IPS-NIHi11 (cell line): ENCODE measurements at regions not wholly inside any gene's neighbourhood (a gene's known extent, or its start where the extent isn't known, plus 50 kb on each side); places are given as distances from the start of the nearest gene placed in this dataset.
"Not testable (repeated sequence)": the region's sequence is repeated elsewhere in the genome, so short reads cannot be mapped to it uniquely, and the experiment has no call there.

Experiments
- DNase-seq: peaks from one replicate; pipeline ENCODE4 v3.0.0; 2012; ENCODE audit warnings: mixed read lengths, low spot score

GRCh38 chr5:123949043-123949804 is 437.2 kb downstream of the CSNK1G3 start:
- no peak for DNase-seq

- DNase-seq = no peak
Measured at GRCh38 chr5:123947797-123948196, 435.8 kb downstream of the CSNK1G3 start.

DNA sequence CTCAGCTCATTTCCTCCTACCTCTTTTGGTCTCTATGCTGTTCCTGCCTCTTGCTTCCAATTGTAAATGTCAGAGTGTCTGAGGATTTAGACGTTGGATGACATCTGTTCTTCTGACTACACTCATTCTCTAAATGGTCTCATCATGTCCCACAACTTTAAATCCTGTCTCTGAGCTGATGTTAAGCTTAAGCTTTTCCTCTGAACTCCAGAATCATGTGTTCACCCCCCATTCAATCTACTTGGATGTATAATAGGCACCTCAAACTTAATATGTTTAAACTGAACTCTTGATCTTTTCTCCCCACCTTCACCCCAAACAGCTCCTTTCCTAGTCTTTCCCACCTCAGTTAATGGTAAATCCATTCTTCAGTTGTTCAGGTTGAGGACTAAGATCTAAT is 433.6 kb downstream of the CSNK1G3 start:
- no peak for DNase-seq

- no peak for DNase-seq
Measured at GRCh38 chr5:123943151-123943550, 431.2 kb downstream of the CSNK1G3 start.

GRCh38 chr5:123940416-123940815 is 428.4 kb downstream of the CSNK1G3 start:
- no peak for DNase-seq

DNA sequence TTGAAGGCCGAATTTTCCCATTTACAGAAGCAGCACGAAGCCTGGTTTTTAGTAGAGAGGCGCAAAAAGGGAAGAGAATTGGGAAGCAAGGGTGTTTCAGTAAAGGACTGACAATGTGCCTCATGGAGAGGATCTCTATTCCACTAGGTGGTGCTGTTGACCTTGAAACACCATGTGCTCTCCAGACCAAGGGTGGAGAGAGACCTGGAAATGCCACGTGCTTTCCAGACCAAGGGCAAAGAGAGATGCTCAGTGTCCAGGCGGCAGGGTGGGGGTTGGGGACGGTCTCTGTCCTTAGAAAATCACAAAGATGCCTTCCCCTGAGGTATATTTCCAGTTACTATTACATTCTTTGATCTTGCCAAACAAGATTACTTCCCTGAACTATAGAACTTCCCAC is 425.3 kb downstream of the CSNK1G3 start:
- peak; percentile 47 for DNase-seq

GRCh38 chr5:123936548-123936947 is 424.6 kb downstream of the CSNK1G3 start:
- DNase-seq = no peak

GRCh38 chr5:123933812-123934211 is 421.8 kb downstream of the CSNK1G3 start:
- DNase-seq = not testable (repeated sequence)

DNA sequence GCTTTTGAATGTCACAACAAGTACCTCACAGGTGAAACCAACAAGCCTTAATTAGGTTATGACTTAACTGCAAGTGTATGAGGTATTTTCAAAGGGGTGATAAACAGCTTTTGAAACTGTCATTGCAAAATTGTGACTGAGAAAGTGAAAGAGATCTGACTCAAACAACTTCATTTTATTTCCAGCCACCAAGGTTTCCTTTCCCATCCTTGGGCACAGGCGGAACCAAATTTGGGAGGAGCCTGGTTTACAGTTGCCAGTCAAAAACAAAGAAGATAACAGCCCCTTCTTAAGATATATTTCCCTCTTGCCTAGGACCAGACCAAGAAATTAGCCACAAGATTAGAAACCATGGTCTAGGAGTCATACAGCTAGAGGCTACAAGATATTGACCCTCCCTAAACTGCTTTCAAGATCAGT is 417.1 kb downstream of the CSNK1G3 start:
- no peak for DNase-seq

- DNase-seq = no peak
Measured at GRCh38 chr5:123928401-123928800, 416.4 kb downstream of the CSNK1G3 start.

GRCh38 chr5:123921193-123921592 is 409.2 kb downstream of the CSNK1G3 start:
- no peak for DNase-seq

- DNase-seq = no peak
Measured at GRCh38 chr5:123916345-123917121, 404.6 kb downstream of the CSNK1G3 start.

DNA sequence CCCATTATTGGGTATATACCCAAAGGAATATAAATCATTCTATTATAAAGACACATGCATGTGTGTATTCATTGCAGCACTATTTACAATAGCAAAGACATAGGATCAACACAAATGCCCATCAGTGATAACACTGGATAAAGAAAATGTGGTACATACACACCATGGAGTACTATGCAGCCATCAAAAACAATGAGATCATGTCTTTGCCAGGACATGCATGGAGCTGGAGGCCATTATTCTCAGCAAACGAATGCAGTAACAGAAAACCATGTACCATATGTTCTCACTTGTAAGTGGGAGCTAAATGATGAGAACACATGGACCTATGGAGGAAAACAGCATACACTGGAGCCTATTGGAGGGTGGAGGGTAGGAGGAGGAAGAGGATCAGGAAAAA is 402.4 kb downstream of the CSNK1G3 start:
- no peak for DNase-seq

DNA sequence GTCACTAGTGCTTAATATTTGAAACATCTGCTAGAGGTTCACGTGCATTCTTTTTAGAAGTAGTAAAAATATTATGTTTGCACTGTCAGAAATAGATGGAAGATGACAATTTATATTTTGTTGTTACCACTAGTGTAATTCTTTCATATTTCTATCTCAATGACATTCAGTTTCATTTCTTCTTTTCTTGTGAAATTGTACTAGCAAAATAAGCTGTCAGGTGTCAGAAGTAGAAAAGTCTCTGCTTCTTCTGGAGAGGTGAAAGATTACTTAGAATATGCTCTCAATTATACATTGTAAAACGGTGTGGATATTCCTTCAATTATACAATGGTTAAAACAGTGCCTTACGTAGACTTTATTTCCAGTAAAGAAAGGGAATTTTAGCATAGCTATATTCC is 395.4 kb downstream of the CSNK1G3 start:
- no peak for DNase-seq

DNA sequence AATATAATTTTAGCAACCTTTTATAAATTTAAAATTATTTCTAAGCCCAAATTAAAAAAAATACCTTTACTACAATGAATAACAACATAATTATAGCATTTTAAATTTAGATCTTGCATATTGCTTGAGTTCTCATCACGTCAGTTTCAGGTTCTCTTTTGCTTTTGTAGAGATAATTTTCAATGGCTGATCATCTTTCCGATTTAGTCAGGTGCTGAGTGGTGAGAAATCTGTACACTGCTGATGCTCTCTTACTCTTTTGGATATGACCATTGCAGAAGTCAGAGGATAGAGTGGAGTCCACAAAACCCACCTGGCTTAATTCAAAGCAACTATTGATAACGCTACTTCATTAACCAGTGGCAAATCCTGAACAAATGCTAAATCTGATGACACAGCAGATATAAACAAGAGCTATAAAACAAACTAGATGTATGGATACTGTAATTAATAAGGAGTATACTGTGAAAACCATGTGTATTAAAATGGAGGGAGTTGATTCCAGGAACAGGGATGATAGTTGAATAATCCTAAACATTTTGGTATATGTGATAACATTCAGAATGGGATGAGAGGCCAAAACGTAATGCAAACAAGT is 394.8 kb downstream of the CSNK1G3 start:
- DNase-seq = no peak

DNA sequence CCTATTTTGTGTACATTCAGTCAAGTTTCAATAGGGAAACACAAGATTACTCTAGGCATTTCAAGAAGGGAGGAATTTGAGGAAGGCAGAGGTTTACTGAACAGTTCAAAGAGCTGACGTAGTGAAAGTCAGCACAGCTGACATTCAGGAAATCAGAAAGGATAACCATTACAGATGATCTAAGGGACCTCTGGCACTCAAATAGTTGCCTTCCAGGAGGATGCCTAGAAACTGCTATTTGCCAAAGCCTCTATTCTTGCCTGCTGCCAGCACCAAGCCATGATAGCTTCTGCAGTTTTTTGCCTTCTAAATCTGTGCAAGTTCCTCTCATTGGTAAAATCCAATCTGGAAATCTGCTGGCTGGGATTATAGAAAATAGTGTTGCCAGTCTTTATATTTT is 373.1 kb downstream of the CSNK1G3 start:
- DNase-seq = no peak

GRCh38 chr5:123882965-123883345 is 371.0 kb downstream of the CSNK1G3 start:
- DNase-seq = no peak

DNA sequence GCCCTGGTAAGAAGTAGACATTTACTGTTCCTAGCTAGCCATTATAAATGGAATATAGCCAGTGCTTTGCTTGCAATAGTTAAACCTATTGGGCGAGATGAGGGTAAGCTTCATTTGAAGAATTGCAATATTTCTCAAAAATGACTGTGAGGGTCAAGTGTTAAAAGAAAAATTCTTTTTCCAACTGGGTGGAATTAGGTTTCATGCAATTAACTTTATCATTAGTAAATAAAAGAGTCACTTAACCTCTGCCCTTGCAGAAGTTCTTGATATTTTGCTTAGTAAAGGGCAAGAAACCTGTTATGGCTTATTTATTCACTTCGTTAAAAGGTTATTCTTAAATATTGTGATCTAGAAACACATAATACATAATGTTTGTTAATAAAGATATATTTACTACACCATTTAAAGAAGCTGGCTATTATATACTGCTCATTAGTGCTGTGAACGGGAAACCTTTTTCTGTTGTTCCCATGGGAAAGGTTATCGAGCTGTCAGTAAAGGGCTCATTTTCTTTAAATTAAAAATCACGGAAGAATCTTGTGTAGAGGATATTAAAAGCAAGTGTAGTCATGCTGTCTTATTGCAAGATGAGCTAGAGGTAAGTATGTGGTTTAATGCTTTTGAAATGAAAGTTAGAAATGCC is 370.5 kb downstream of the CSNK1G3 start:
- no peak for DNase-seq

DNA sequence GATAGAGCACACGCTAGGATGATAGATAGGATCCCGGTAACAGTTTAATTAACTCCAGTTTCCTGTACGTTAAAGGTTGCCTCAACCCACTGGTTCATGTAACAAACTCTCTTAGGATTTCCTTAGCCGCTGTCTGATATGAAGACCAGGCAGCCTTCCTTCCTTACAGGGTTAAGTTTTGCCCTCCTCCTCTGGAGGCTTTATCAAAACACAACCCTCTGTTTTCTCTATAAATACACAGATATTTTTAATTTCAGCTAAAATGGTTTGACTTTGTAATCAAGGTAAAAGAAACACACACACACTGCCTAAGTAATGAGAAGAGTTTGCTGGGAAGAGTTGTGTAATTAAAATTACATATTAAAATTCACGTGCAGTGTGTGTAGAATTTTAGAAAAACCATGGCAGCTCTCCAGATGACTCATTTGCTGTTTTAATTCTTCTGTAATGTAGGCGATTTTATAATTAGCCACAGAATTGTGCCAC is 369.8 kb downstream of the CSNK1G3 start:
- DNase-seq = no peak

GRCh38 chr5:123880875-123881274 is 368.9 kb downstream of the CSNK1G3 start:
- no peak for DNase-seq

GRCh38 chr5:123879071-123879470 is 367.1 kb downstream of the CSNK1G3 start:
- peak; percentile 23 for DNase-seq

- no peak for DNase-seq
Measured at GRCh38 chr5:123876276-123876790, 364.4 kb downstream of the CSNK1G3 start.
